Fibroblast of the aortic adventitia (primary cell): ENCODE measurements at regions not wholly inside any gene's neighbourhood (a gene's known extent, or its start where the extent isn't known, plus 50 kb on each side); places are given as distances from the start of the nearest gene placed in this dataset.
"Not testable (repeated sequence)": the region's sequence is repeated elsewhere in the genome, so short reads cannot be mapped to it uniquely, and the experiment has no call there.

Experiments
- DNase-seq: peaks from one replicate; pipeline ENCODE4 v3.0.0-alpha.2; 2010; ENCODE audit warnings: low read depth
- H3K4me3 ChIP-seq: 2 replicates; pipeline ENCODE4 v1.5.1; 2011; ENCODE audit warnings: low read depth, mild to moderate bottlenecking, control low read depth, low read length, moderate library complexity
- CTCF ChIP-seq: IDR thresholded peaks from 2 replicates; pipeline ENCODE4 v1.5.1; 2011; ENCODE audit warnings: mild to moderate bottlenecking, low read length, control low read depth, inconsistent platforms; ENCODE audit not compliant: insufficient read depth

- no peak for TF ChIP-seq CTCF
- DNase-seq: no peak
- no peak overlapping the region for H3K4me3 ChIP-seq
Measured at GRCh38 chr11:80937842-80938241, 1497.0 kb upstream of the TENM4 start.

- DNase-seq: no peak
- TF ChIP-seq CTCF: no peak
- H3K4me3 ChIP-seq: no peak overlapping the region
Measured at GRCh38 chr11:80930038-80930437, 1489.2 kb upstream of the TENM4 start.

GRCh38 chr11:80929031-80929805, 1488.4 kb upstream of the TENM4 start:
- DNase-seq: no peak
- no peak overlapping the region for H3K4me3 ChIP-seq
- no peak for TF ChIP-seq CTCF

- no peak overlapping the region for H3K4me3 ChIP-seq
- no peak for TF ChIP-seq CTCF
- no peak for DNase-seq
Measured at GRCh38 chr11:80925321-80925720, 1484.5 kb upstream of the TENM4 start.

GRCh38 chr11:80921310-80921709, 1480.5 kb upstream of the TENM4 start:
- not testable (repeated sequence) for H3K4me3 ChIP-seq, DNase-seq

- peak; percentile 7 for DNase-seq
- no peak overlapping the region for H3K4me3 ChIP-seq
- TF ChIP-seq CTCF: no peak
Measured at GRCh38 chr11:80916173-80916798, 1475.5 kb upstream of the TENM4 start.

- DNase-seq: no peak
- H3K4me3 ChIP-seq: no peak overlapping the region
- no peak for TF ChIP-seq CTCF
Measured at GRCh38 chr11:80914311-80914710, 1473.5 kb upstream of the TENM4 start.
